ENCODE measurements at regions not wholly inside any gene's neighbourhood (a gene's known extent, or its start where the extent isn't known, plus 50 kb on each side); places are given as distances from the start of the nearest gene placed in this dataset.
A peak's percentile ranks its signal among the peaks of the same experiment; 100 is the strongest.

GRCh38 chr15:92326236-92326635, 67.4 kb upstream of the ST8SIA2 start:
- peak overlapping the region; percentile 38 for H3K4me2 ChIP-seq
- H4K20me1 ChIP-seq (ENCODE audit: low read depth): no peaks in the 10 kb centered on the region
- H3K9me3 ChIP-seq (ENCODE audit: low read depth): no peaks in the 10 kb centered on the region
- H3K79me2 ChIP-seq (ENCODE audit: low read depth): no peaks in the 10 kb centered on the region
- H3K4me1 ChIP-seq: peaks cover 32% of the 10 kb centered on the region
- H3K9ac ChIP-seq: no peak overlapping the region
- H3K9me3 Mint-ChIP-seq: peaks cover 1% of the 10 kb centered on the region
- no peaks in the 10 kb centered on the region for H3K27me3 ChIP-seq
- TF ChIP-seq CTCF (IDR thresholded peaks at IDR 0.05) (no peak), EZH2 (IDR thresholded peaks at IDR 0.05) (no peak), EZH2phosphoT487 (IDR thresholded peaks at IDR 0.05) (no peak)
- peaks cover 16% of the 10 kb centered on the region for H3F3A ChIP-seq (ENCODE audit: low read depth)
- H2AFZ ChIP-seq (replicated peaks): no peak overlapping the region
- no peaks in the 10 kb centered on the region for H3K36me3 Mint-ChIP-seq
- no peaks in the 10 kb centered on the region for H3K36me3 ChIP-seq
- H3K27ac Mint-ChIP-seq: no peak overlapping the region
- no peak overlapping the region for H3K4me3 Mint-ChIP-seq
- peaks cover 29% of the 10 kb centered on the region for H3K4me1 Mint-ChIP-seq
- H3K27ac ChIP-seq: no peak overlapping the region
- H3K27me3 Mint-ChIP-seq (ENCODE audit: insufficient read depth, low read depth): peaks cover 10% of the 10 kb centered on the region
- H3K4me3 ChIP-seq: no peak overlapping the region
- DNase-seq (ENCODE audit: low spot score): no peak

- no peaks in the 10 kb centered on the region for H3K36me3 Mint-ChIP-seq
- Histone ChIP-seq H4K20me1 (ENCODE audit: low read depth) (no peaks in the 10 kb centered on the region), H3K27me3 (no peaks in the 10 kb centered on the region), H3K9me3 (ENCODE audit: low read depth) (peaks cover 3% of the 10 kb centered on the region), H3K4me3 (no peak overlapping the region), H2AFZ (replicated peaks) (no peak overlapping the region), H3K9ac (no peak overlapping the region), H3K79me2 (ENCODE audit: low read depth) (no peaks in the 10 kb centered on the region), H3K4me2 (peak overlapping the region; percentile 43), H3F3A (ENCODE audit: low read depth) (peaks cover 16% of the 10 kb centered on the region), H3K4me1 (peaks cover 32% of the 10 kb centered on the region), H3K27ac (no peak overlapping the region), H3K36me3 (no peaks in the 10 kb centered on the region)
- H3K4me3 Mint-ChIP-seq: peak overlapping the region; percentile 8
- H3K27ac Mint-ChIP-seq: peak overlapping the region; percentile 17
- H3K27me3 Mint-ChIP-seq (ENCODE audit: insufficient read depth, low read depth): peaks cover 10% of the 10 kb centered on the region
- no peak for TF ChIP-seq EZH2 (IDR thresholded peaks at IDR 0.05)
- no peak for TF ChIP-seq CTCF (IDR thresholded peaks at IDR 0.05)
- TF ChIP-seq EZH2phosphoT487 (IDR thresholded peaks at IDR 0.05): no peak
- H3K4me1 Mint-ChIP-seq: peaks cover 28% of the 10 kb centered on the region
- peaks cover 5% of the 10 kb centered on the region for H3K9me3 Mint-ChIP-seq
- DNase-seq (ENCODE audit: low spot score): no peak
Measured at GRCh38 chr15:92327033-92327432, 66.6 kb upstream of the ST8SIA2 start.

GRCh38 chr15:92328207-92328606, 65.5 kb upstream of the ST8SIA2 start:
- H3K27ac ChIP-seq: peak overlapping the region; percentile 42
- peaks cover 16% of the 10 kb centered on the region for H3F3A ChIP-seq (ENCODE audit: low read depth)
- no peak overlapping the region for H2AFZ ChIP-seq (replicated peaks)
- no peak overlapping the region for H3K9ac ChIP-seq
- H3K4me1 Mint-ChIP-seq: peaks cover 21% of the 10 kb centered on the region
- H4K20me1 ChIP-seq (ENCODE audit: low read depth): no peaks in the 10 kb centered on the region
- no peaks in the 10 kb centered on the region for H3K79me2 ChIP-seq (ENCODE audit: low read depth)
- peaks cover 10% of the 10 kb centered on the region for H3K27me3 Mint-ChIP-seq (ENCODE audit: insufficient read depth, low read depth)
- H3K27ac Mint-ChIP-seq: no peak overlapping the region
- H3K27me3 ChIP-seq: no peaks in the 10 kb centered on the region
- peak overlapping the region; percentile 43 for H3K4me2 ChIP-seq
- TF ChIP-seq CTCF (IDR thresholded peaks at IDR 0.05) (no peak), EZH2phosphoT487 (IDR thresholded peaks at IDR 0.05) (no peak), EZH2 (IDR thresholded peaks at IDR 0.05) (no peak)
- H3K9me3 ChIP-seq (ENCODE audit: low read depth): peaks cover 6% of the 10 kb centered on the region
- no peak for DNase-seq (ENCODE audit: low spot score)
- H3K4me1 ChIP-seq: peaks cover 27% of the 10 kb centered on the region
- H3K4me3 Mint-ChIP-seq: no peak overlapping the region
- H3K4me3 ChIP-seq: no peak overlapping the region
- no peaks in the 10 kb centered on the region for H3K36me3 Mint-ChIP-seq
- no peaks in the 10 kb centered on the region for H3K36me3 ChIP-seq
- peaks cover 9% of the 10 kb centered on the region for H3K9me3 Mint-ChIP-seq
